SK-N-SH treated with all-trans-retinoic acid at 6 μM for 48 hours (cell line): ENCODE measurements at regions not wholly inside any gene's neighbourhood (a gene's known extent, or its start where the extent isn't known, plus 50 kb on each side); places are given as distances from the start of the nearest gene placed in this dataset.

ENCODE experiments used
- CSDC2 ChIP-seq: fragments of 250-450 bp; sonication (Bioruptor Pico); IDR thresholded peaks from 2 replicates; pipeline ENCODE4 v1.5.0; 2020; ENCODE audit warnings: mild to moderate bottlenecking, moderate library complexity
- RARB ChIP-seq: fragments of 250-450 bp; sonication (Bioruptor Pico); IDR thresholded peaks from 2 replicates; pipeline ENCODE4 v1.8.0; 2021; ENCODE audit warnings: mild to moderate bottlenecking, moderate library complexity
- TF ChIP-seq, protein P1 (sequence below): fragments of 250-450 bp; sonication (Bioruptor Pico); IDR thresholded peaks from 2 replicates; pipeline ENCODE4 v1.5.1; 2020; ENCODE audit warnings: low read depth, mild to moderate bottlenecking, moderate library complexity

- TF ChIP-seq RARB (CRISPR knock-in tag) (no peak), CSDC2 (CRISPR knock-in tag) (no peak)
- TF ChIP-seq, protein P1, sequence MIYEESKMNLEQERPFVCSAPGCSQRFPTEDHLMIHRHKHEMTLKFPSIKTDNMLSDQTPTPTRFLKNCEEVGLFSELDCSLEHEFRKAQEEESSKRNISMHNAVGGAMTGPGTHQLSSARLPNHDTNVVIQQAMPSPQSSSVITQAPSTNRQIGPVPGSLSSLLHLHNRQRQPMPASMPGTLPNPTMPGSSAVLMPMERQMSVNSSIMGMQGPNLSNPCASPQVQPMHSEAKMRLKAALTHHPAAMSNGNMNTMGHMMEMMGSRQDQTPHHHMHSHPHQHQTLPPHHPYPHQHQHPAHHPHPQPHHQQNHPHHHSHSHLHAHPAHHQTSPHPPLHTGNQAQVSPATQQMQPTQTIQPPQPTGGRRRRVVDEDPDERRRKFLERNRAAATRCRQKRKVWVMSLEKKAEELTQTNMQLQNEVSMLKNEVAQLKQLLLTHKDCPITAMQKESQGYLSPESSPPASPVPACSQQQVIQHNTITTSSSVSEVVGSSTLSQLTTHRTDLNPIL, result no peak
Observed at GRCh38 chr4:184526228-184526627, 51.9 kb upstream of the IRF2 start.
